Brain microvascular endothelial cell (primary cell): ENCODE measurements at regions not wholly inside any gene's neighbourhood (a gene's known extent, or its start where the extent isn't known, plus 50 kb on each side); places are given as distances from the start of the nearest gene placed in this dataset.

ENCODE experiments used
- DNase-seq: peaks from one replicate; pipeline ENCODE4 v3.0.0-alpha.2; 2020
- H3K27ac ChIP-seq: fragments of 250-450 bp; sonication (Bioruptor Pico); 2 replicates; pipeline ENCODE4 v1.5.1; 2020; ENCODE audit warnings: mild to moderate bottlenecking, moderate library complexity
- H3K27me3 ChIP-seq: fragments of 250-450 bp; sonication (Bioruptor Pico); replicated peaks from 2 replicates; pipeline ENCODE4 v1.5.1; 2020; ENCODE audit warnings: mild to moderate bottlenecking
- H3K36me3 ChIP-seq: fragments of 250-450 bp; sonication (Bioruptor Pico); replicated peaks from 2 replicates; pipeline ENCODE4 v1.5.1; 2020; ENCODE audit warnings: mild to moderate bottlenecking
- H3K4me3 ChIP-seq: 2 replicates; pipeline ENCODE4 v1.5.1; 2011; ENCODE audit warnings: low read depth, mild to moderate bottlenecking, control low read depth, low read length, moderate library complexity
- in situ Hi-C: cut with HindIII; loops from 2 replicates; pipeline ENCODE4 v1.10.0; 2017; ENCODE audit warnings: low sequenced_read_pairs, low pct_ligation_motif_present
- TF ChIP-seq, protein P1 (sequence below): IDR thresholded peaks from 2 replicates; pipeline ENCODE4 v1.5.1; 2011; ENCODE audit warnings: low read depth, mild to moderate bottlenecking, moderate library complexity, low read length, control low read depth, inconsistent platforms; ENCODE audit errors: missing control alignments

DNA sequence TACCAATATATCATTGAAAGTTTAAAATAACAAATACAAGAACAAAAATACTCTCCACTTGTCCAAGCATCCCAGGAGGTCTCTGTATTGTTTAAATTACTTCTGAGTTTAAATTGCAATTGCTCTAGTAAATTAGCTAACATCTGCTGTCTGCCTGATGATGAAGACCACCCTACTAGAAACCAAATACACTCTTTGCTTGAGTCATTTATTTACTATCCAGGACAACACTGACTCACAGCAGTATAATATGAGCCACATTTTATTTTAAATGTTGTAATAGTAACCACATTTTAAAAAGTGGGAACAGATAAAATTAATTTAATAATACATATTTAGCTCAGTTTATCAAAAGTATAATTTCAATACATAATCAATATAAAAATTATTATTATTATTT is 62.9 kb upstream of the EEA1 start:
- Histone ChIP-seq H3K27me3 (no peaks in the 10 kb centered on the region), H3K4me3 (no peak overlapping the region), H3K27ac (no peak overlapping the region), H3K36me3 (no peaks in the 10 kb centered on the region)
- DNase-seq, result no peak
- TF ChIP-seq, protein P1, sequence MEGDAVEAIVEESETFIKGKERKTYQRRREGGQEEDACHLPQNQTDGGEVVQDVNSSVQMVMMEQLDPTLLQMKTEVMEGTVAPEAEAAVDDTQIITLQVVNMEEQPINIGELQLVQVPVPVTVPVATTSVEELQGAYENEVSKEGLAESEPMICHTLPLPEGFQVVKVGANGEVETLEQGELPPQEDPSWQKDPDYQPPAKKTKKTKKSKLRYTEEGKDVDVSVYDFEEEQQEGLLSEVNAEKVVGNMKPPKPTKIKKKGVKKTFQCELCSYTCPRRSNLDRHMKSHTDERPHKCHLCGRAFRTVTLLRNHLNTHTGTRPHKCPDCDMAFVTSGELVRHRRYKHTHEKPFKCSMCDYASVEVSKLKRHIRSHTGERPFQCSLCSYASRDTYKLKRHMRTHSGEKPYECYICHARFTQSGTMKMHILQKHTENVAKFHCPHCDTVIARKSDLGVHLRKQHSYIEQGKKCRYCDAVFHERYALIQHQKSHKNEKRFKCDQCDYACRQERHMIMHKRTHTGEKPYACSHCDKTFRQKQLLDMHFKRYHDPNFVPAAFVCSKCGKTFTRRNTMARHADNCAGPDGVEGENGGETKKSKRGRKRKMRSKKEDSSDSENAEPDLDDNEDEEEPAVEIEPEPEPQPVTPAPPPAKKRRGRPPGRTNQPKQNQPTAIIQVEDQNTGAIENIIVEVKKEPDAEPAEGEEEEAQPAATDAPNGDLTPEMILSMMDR, result no peak
- in situ Hi-C loops, result no loop called here

DNA sequence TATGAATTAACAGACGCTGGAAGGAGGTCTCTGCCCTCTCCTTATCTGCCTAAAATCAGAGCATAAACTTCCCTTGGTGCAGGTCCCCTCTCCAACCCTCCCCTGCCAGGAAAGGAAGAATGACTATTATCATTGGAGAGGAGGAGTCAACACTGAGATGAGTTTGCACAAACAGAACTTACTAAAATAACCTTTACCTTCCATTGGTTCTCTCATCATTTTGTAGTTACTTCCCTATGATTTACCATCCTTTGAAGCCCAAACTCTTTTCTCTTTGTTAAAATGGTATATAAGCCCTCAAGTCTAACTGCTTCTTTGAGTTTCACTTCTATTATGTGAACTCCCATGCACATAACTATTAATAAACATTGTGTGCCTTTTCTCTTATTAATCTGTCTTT is 64.2 kb upstream of the EEA1 start:
- no peaks in the 10 kb centered on the region for H3K36me3 ChIP-seq
- H3K27ac ChIP-seq, result no peak overlapping the region
- DNase-seq, result no peak
- in situ Hi-C loops, result no loop called here
- no peak overlapping the region for H3K4me3 ChIP-seq
- TF ChIP-seq, protein P1, result no peak
- H3K27me3 ChIP-seq, result no peaks in the 10 kb centered on the region

DNA sequence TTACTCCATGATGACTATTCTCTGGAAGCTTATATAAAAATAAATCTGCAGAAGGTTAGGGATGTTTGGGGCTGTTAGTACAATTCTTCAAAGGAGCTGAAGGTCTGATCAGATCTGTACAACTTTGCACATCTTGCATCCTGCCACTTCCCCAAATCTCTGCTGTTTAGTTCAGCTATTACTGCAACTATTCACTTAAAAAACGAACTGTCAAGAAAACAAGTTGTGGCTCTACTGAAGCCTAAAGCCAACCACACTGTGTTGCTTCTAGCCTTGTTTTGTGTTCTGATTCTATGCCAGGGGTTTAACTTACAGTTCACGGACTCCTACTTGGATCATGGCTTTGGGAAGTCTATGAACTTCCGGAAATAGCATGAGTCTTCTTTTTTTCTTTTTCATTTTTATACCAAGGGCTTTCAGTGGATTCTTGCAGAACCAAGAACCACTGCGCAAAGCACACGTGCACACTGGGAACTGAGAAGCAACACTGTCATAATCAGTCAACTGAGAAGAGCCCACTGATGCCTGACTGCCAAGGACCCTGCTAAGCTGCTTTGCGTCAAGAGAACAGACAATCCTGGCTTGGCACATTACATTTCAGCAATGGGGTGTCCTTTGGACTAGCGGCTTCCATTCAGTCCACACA is 66.3 kb upstream of the EEA1 start:
- in situ Hi-C loops, result no loop called here
- no peak overlapping the region for H3K4me3 ChIP-seq
- H3K27me3 ChIP-seq, result no peaks in the 10 kb centered on the region
- no peak overlapping the region for H3K27ac ChIP-seq
- TF ChIP-seq, protein P1, result no peak
- DNase-seq, result no peak
- H3K36me3 ChIP-seq, result no peaks in the 10 kb centered on the region

DNA sequence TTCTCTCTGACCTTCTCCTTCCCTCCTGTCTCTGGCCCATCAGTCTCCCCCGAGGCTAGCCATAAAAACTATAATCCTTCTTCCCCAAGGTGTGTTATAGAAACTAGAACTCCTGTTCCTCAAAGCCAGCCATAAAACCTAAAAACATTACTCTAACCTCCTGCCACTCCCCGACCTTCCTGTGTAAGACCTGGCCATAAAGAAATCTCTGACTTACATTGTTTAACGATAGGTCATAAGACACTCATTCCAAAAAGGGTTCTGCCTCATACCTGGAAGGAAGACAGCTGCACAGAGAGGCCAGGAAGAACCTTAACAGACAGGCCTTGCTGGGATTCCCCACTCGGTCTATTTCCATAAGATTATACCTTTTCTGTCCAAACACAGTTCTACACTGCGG is 70.9 kb upstream of the EEA1 start:
- H3K36me3 ChIP-seq, result no peaks in the 10 kb centered on the region
- in situ Hi-C loops, result loop anchor here (25.0 kb wide), 1 partner anchor 387 kb away; the partner anchor contains the start of gene NUDT4
- H3K4me3 ChIP-seq, result no peak overlapping the region
- no peak for DNase-seq
- H3K27me3 ChIP-seq, result no peaks in the 10 kb centered on the region
- H3K27ac ChIP-seq, result no peak overlapping the region
- TF ChIP-seq, protein P1, result no peak

- TF ChIP-seq, protein P1, result no peak
- Histone ChIP-seq H3K27me3 (no peaks in the 10 kb centered on the region), H3K36me3 (no peaks in the 10 kb centered on the region), H3K27ac (no peak overlapping the region), H3K4me3 (no peak overlapping the region)
- in situ Hi-C loops, result loop anchor here (25.0 kb wide), 1 partner anchor 386 kb away; the partner anchor contains the start of gene NUDT4
- DNase-seq, result no peak
Measured at GRCh38 chr12:93001407-93001806, 72.3 kb upstream of the EEA1 start.
